Chondrocyte (in vitro differentiated cells): ENCODE measurements at regions not wholly inside any gene's neighbourhood (a gene's known extent, or its start where the extent isn't known, plus 50 kb on each side); places are given as distances from the start of the nearest gene placed in this dataset.
A peak's percentile ranks its signal among the peaks of the same experiment; 100 is the strongest.

Experiments
- DNase-seq: peaks from one replicate; pipeline ENCODE4 v3.0.0; 2021; ENCODE audit warnings: mixed read lengths, low spot score
- H3K27ac Mint-ChIP-seq: one replicate; pipeline ENCODE4 v1.8.0; 2021; ENCODE audit warnings: mild to moderate bottlenecking, moderate library complexity, mixed read lengths; ENCODE audit not compliant: unreplicated experiment
- H3K27me3 Mint-ChIP-seq: 2 replicates; pipeline ENCODE4 v1.8.0; 2021; ENCODE audit warnings: low read depth, mixed read lengths
- H3K36me3 Mint-ChIP-seq: 2 replicates; pipeline ENCODE4 v1.8.0; 2021; ENCODE audit warnings: low read depth, mixed read lengths
- H3K4me1 Mint-ChIP-seq: 2 replicates; pipeline ENCODE4 v1.8.0; 2021; ENCODE audit warnings: low read depth, mild to moderate bottlenecking, mixed read lengths
- H3K4me3 Mint-ChIP-seq: one replicate; pipeline ENCODE4 v1.8.0; 2021; ENCODE audit warnings: mild to moderate bottlenecking, moderate library complexity, mixed read lengths; ENCODE audit not compliant: unreplicated experiment
- H3K9me3 Mint-ChIP-seq: 2 replicates; pipeline ENCODE4 v1.8.0; 2021; ENCODE audit warnings: low read depth, mixed read lengths
- TF ChIP-seq, protein P1 (sequence below): fragments of 200-600 bp; sonication (generic); IDR thresholded peaks from 2 replicates; pipeline ENCODE4 v1.5.0; 2021; ENCODE audit warnings: antibody characterized with exemption, mild to moderate bottlenecking, moderate library complexity

DNA sequence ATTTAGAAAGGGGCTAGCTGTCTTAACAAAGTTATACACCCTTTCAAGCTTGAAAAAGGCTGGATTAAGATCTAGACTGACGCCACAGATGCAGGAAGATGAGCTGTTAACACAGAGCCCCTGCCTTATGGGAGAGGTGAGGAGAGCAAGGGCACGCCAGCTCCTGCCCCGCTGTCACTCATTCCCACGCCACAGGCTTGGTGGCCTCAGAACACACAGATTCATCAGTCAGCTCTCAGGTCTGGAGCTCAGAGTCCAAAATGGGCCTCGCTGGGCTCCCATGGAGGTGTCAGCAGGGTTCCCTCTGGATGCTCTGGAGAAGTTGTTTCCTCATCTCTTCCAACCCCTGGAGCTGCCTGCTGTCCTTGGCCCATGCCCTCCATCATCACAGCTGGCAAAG lies 554.2 kb downstream of the TCERG1L start:
- H3K27ac Mint-ChIP-seq = no peak overlapping the region
- no peaks in the 10 kb centered on the region for H3K4me1 Mint-ChIP-seq
- no peaks in the 10 kb centered on the region for H3K27me3 Mint-ChIP-seq
- peaks cover 2% of the 10 kb centered on the region for H3K36me3 Mint-ChIP-seq
- H3K4me3 Mint-ChIP-seq = no peak overlapping the region
- peak; percentile 37 for DNase-seq
- H3K9me3 Mint-ChIP-seq = peaks cover 44% of the 10 kb centered on the region
- TF ChIP-seq, protein P1, sequence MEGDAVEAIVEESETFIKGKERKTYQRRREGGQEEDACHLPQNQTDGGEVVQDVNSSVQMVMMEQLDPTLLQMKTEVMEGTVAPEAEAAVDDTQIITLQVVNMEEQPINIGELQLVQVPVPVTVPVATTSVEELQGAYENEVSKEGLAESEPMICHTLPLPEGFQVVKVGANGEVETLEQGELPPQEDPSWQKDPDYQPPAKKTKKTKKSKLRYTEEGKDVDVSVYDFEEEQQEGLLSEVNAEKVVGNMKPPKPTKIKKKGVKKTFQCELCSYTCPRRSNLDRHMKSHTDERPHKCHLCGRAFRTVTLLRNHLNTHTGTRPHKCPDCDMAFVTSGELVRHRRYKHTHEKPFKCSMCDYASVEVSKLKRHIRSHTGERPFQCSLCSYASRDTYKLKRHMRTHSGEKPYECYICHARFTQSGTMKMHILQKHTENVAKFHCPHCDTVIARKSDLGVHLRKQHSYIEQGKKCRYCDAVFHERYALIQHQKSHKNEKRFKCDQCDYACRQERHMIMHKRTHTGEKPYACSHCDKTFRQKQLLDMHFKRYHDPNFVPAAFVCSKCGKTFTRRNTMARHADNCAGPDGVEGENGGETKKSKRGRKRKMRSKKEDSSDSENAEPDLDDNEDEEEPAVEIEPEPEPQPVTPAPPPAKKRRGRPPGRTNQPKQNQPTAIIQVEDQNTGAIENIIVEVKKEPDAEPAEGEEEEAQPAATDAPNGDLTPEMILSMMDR = no peak

DNA sequence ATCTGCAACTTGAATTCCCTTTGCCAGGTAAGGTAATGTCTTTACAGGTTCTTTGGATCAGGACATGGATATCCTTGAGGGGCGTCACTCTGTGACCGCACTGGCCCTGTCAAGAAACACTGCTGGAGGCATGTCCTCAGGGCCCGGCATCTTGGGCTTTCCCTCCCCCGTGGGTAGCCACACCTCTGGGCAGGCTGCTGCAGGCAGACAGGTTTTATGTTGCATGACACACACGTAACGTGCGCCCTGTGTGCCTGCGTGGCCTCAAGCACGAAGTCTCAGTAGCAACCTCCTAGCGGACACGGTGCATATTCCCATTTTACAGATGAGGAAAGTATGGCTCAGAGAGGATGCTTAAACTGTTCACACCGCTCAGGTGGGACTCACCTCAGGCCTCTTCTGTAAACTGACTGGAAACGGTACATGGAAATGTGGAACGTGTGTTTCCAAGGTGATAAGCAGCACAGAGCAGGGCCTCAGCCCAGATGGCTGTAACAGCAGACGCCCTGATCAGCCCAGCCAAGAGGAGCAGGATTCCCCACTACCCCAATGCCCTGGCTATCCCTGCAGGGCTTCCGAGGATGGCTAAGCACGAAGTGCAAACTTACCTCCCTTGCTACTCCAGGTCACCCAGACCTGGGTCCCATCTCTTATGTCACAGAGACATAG lies 553.6 kb downstream of the TCERG1L start:
- TF ChIP-seq, protein P1 = no peak
- peak; percentile 77 for DNase-seq
- H3K36me3 Mint-ChIP-seq = peaks cover 2% of the 10 kb centered on the region
- H3K4me3 Mint-ChIP-seq = no peak overlapping the region
- no peak overlapping the region for H3K27ac Mint-ChIP-seq
- peaks cover 43% of the 10 kb centered on the region for H3K9me3 Mint-ChIP-seq
- H3K27me3 Mint-ChIP-seq = no peaks in the 10 kb centered on the region
- H3K4me1 Mint-ChIP-seq = no peaks in the 10 kb centered on the region

DNA sequence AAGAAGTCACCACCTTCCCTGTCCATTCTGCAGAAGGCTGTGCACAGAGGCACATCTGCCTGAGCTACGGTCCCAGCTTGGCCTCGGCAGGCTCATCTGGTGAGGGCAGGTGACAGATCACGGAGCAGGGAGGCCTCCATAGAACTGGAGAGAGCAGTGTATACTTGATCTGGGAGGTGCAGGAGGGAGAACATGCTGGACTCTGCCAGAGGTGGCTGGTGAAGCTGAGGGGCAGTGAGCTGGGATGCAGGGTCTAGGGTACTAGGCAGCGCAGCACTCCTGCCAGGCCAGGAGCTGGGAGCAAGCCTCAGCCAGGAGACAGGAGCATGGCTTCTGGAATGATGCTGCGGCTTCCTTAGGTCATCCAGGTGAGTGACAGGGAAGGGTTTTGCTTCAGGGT lies 553.0 kb downstream of the TCERG1L start:
- Mint-ChIP-seq H3K4me1 (no peaks in the 10 kb centered on the region), H3K4me3 (no peak overlapping the region), H3K27ac (no peak overlapping the region), H3K27me3 (no peaks in the 10 kb centered on the region), H3K36me3 (peaks cover 2% of the 10 kb centered on the region), H3K9me3 (peaks cover 45% of the 10 kb centered on the region)
- DNase-seq = peak; percentile 65
- TF ChIP-seq, protein P1 = no peak

DNA sequence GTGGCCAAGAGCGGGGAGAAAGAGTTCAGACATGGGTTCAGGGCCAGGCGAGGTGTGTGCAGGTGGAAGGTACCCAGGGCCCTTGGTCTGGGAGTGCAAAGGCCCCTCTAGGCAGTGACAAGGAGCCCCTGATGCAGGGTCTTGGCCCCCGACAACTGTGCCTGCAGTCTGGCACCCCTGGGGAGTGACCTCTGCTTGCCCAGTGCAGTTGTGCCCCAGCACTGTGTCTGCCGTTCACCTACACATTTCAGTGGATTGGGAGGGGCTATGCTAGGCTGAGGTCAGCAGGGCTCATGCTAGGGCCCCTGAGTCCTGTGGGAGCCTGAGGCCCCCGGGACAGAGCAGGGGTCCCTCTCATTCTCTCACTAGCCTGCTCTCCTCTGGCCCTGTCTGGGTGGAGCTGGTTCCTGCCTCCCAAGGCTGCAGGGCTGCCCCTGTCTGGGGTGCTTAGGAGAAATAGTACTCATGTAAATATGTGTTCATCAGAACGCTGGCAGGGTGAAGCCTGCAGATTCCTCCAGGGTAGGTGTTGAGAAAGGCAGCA lies 550.4 kb downstream of the TCERG1L start:
- Mint-ChIP-seq H3K4me1 (no peaks in the 10 kb centered on the region), H3K9me3 (peaks cover 47% of the 10 kb centered on the region), H3K36me3 (peaks cover 2% of the 10 kb centered on the region), H3K27me3 (no peaks in the 10 kb centered on the region), H3K4me3 (no peak overlapping the region), H3K27ac (no peak overlapping the region)
- TF ChIP-seq, protein P1 = no peak
- peak; percentile 51 for DNase-seq

DNA sequence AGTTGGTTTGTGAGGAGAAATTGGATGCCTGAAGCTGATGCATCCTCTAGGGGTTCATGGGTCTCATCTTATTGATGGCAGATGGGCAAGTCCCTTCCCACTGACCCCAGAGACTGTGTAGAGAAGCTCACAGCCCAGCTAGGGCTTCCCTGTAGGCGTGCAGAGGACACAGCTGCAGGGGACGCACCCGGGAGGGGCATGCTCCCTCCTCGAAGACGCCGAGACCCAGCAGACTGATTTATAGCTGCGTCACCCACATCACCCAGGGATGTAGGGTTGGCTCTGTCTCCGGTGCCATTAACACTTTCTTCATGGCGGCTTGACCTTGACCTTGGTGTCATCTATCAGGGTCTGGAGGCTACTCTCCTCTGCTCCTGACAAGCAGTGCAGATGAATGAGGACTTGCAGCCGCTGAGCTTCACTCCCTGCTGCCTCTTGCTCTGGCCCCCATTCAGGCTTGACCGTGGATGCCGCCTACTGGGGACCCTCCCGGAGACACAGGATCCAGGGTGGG lies 549.7 kb downstream of the TCERG1L start:
- Mint-ChIP-seq H3K4me1 (no peaks in the 10 kb centered on the region), H3K4me3 (no peak overlapping the region), H3K27ac (no peak overlapping the region), H3K9me3 (peaks cover 41% of the 10 kb centered on the region), H3K36me3 (peaks cover 3% of the 10 kb centered on the region), H3K27me3 (no peaks in the 10 kb centered on the region)
- DNase-seq = peak; percentile 54
- TF ChIP-seq, protein P1 = no peak
